ENCODE measurements at regions not wholly inside any gene's neighbourhood (a gene's known extent, or its start where the extent isn't known, plus 50 kb on each side); places are given as distances from the start of the nearest gene placed in this dataset.

- TF ChIP-seq CTCF (IDR thresholded peaks at IDR 0.05): no peak
Observed at GRCh38 chr21:35134309-35134708, 85.2 kb upstream of the RUNX1 start.

DNA sequence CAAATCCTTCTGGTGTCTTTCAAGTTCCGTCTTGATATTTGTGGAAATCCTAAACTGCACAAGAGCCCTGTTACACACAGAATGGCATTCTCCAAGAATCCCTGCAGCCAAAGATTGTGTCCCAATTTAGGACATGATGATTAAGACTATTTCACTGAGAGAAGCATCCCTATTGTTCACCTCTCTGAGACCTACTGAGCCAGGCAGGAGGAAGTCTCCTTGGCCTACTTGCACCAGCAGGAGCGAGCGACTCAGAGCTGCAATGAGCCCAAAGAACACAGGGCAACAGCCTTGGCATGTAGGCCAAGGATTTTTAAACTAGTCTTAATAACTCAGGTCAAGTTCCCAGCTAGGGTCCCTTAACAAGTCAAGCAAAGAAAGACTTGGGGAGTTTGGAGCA, 79.4 kb upstream of the RUNX1 start:
- no peak for TF ChIP-seq CTCF (IDR thresholded peaks at IDR 0.05)

- TF ChIP-seq CTCF (IDR thresholded peaks at IDR 0.05): no peak
Observed at GRCh38 chr21:35127851-35128250, 78.7 kb upstream of the RUNX1 start.

GRCh38 chr21:35127026-35127425, 77.9 kb upstream of the RUNX1 start:
- no peak for TF ChIP-seq CTCF (IDR thresholded peaks at IDR 0.05)

DNA sequence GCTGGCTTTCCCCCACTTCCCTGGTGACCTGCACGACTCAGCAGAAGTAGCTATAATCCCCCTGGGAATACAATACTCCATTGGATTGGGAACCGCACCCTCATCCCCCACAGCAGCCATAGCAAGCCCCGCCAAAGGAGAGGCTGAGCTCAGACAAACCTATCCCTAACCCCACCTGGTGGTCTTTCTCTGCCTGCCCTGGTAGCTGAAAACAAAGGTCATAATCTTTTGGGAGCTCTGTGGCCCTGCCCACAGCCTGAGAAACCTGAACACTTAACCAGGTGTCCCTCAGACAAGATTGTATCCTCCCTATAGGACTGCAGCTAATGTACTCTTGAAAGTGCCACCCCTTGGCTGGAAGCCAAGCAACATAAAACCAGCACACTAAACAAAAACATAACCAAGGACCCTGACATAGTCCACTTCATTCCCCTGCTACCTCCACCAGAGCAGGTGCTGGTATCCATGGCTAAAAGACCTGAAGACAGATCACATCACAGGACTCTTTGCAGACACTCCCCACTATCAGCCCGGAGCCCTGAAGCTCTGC, 71.6 kb upstream of the RUNX1 start:
- TF ChIP-seq CTCF (IDR thresholded peaks at IDR 0.05): no peak

DNA sequence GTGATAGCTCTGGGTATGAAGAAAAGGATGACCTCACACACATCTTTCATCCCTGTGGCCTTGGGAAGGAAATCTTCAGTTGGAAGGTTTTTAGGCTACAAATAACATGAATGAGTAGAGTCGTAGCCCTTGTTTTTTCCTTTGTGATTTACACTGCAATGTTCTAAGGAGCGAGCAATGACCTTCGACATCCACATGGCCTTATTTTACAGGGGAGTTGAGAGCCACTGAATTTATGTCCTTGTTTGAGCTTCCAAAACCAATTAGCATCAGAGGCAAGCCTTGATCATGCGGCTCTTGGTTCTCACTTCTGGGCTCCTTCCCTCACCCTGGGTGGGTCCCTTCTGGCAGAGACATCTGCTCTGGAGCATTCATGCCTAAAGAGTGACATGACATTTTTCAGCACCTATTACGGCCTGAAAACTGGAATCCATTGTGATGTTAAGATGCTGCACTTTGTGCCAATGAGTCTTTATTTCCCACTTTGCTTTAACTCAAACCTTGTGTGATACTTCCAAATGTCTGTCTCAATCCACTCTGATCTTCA, 70.5 kb upstream of the RUNX1 start:
- no peak for TF ChIP-seq CTCF (IDR thresholded peaks at IDR 0.05)

- no peak for TF ChIP-seq CTCF (IDR thresholded peaks at IDR 0.05)
Observed at GRCh38 chr21:35116777-35117176, 67.7 kb upstream of the RUNX1 start.

DNA sequence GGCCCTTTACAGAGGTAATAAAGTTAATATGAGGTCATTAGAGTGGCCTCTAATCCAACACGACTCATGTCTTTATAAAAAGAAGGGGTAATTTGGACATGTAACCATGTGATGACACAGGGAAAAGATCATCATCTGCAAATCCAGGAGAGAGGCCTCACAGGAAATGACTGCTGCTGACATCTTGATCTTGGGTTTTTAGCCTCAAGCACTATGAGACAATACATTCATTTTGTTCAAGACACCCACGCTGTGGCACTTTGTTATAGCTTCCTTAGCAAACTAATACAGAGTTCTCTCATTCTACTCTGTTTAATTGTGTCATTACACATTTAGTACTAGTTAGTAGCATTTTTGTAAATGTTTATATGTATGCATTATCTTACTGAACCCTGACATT, 64.0 kb upstream of the RUNX1 start:
- TF ChIP-seq CTCF (IDR thresholded peaks at IDR 0.05): no peak
